ENCODE measurements at regions not wholly inside any gene's neighbourhood (a gene's known extent, or its start where the extent isn't known, plus 50 kb on each side); places are given as distances from the start of the nearest gene placed in this dataset.

DNA sequence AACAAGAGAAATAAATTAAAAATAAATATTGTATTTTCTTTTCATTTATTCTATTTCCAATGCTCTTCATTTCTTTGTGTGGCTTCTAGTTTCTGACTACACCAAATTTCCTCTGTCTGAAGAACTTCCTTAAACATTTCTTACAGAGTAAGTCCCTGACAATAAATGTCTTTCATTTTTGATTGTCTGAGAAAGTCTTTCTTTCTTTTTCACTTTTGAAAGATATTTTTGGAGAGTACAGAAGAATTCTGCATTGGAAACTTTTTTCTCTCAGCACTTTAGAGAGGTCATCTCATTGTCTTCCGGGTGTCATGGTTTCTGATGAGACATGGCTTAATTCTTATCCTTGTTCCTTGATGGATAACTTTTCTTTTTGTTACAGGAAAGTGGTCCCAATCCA lies 119.6 kb downstream of the MOBP start:
- H3K27me3 ChIP-seq = no peaks in the 10 kb centered on the region
- H3K4me1 ChIP-seq = no peaks in the 10 kb centered on the region
- no peak for DNase-seq
- H3K36me3 ChIP-seq = no peaks in the 10 kb centered on the region
- H3K9me3 ChIP-seq = no peaks in the 10 kb centered on the region
- no peak overlapping the region for H3K4me3 ChIP-seq
- TF ChIP-seq, protein P1, sequence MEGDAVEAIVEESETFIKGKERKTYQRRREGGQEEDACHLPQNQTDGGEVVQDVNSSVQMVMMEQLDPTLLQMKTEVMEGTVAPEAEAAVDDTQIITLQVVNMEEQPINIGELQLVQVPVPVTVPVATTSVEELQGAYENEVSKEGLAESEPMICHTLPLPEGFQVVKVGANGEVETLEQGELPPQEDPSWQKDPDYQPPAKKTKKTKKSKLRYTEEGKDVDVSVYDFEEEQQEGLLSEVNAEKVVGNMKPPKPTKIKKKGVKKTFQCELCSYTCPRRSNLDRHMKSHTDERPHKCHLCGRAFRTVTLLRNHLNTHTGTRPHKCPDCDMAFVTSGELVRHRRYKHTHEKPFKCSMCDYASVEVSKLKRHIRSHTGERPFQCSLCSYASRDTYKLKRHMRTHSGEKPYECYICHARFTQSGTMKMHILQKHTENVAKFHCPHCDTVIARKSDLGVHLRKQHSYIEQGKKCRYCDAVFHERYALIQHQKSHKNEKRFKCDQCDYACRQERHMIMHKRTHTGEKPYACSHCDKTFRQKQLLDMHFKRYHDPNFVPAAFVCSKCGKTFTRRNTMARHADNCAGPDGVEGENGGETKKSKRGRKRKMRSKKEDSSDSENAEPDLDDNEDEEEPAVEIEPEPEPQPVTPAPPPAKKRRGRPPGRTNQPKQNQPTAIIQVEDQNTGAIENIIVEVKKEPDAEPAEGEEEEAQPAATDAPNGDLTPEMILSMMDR (IDR thresholded peaks at IDR 0.05) = no peak
- no peak for TF ChIP-seq POLR2A (IDR thresholded peaks at IDR 0.05)
- no peak overlapping the region for H3K27ac ChIP-seq

DNA sequence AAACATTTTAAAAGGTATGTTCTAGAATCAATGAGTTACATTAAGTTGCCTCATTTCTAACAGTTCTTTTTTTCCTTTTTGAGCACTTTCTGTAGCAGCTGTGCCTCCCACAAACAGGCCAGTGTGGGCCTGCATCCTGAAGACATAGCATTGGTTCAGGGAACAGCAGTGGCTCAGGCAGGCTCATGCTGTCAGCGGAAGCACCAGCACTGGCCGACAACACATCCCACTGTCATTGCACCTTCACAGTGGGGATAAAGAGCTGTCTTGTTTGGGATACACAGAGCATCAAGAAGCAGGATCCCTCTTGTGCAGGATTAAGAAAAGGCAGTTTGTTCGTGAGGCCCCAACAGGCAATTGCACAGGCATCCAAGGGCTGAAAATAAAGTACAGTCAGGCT lies 123.3 kb downstream of the MOBP start:
- no peak overlapping the region for H3K4me3 ChIP-seq
- H3K9me3 ChIP-seq = no peaks in the 10 kb centered on the region
- no peaks in the 10 kb centered on the region for H3K4me1 ChIP-seq
- no peak for TF ChIP-seq POLR2A (IDR thresholded peaks at IDR 0.05)
- TF ChIP-seq, protein P1 (IDR thresholded peaks at IDR 0.05) = no peak
- H3K27me3 ChIP-seq = no peaks in the 10 kb centered on the region
- H3K27ac ChIP-seq = no peak overlapping the region
- no peak for DNase-seq
- no peaks in the 10 kb centered on the region for H3K36me3 ChIP-seq

DNA sequence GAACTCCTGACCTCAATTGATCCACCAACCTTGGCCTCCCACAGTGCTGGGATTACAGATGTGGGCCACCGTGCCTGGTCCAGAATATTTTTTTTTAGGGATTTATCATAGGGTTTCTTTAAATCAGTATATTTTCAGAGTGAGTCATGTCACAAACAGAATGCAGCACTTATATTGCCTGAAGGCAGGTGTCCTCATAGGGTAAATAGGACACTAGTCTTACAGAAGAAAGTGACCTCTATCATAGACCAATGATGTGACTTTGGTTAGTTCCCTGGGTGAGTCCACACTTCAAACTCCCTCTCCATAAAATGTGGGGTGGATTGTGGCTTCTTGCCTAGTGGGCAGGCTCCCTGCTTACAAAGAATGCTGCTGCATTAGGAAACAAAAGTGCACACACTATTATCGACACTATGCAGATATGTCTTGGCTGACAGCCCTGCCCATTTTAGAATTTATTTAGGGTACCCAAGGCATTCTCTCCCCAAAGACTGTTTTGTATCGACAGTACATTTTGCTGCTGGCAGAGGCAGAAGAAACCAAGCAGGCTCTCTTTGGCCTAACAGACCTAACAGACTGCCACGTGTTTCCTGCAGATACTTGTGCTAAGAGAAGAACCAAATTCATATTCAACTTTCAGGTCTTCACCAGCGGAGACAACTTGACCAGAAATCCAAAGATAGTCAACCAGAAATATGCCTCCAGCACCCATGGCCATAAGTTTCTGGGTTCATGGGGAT lies 125.0 kb downstream of the MOBP start:
- no peaks in the 10 kb centered on the region for H3K9me3 ChIP-seq
- no peaks in the 10 kb centered on the region for H3K36me3 ChIP-seq
- no peak overlapping the region for H3K27ac ChIP-seq
- no peak overlapping the region for H3K4me3 ChIP-seq
- no peak for DNase-seq
- H3K27me3 ChIP-seq = no peaks in the 10 kb centered on the region
- H3K4me1 ChIP-seq = no peaks in the 10 kb centered on the region
- TF ChIP-seq POLR2A (IDR thresholded peaks at IDR 0.05) = no peak
- TF ChIP-seq, protein P1 (IDR thresholded peaks at IDR 0.05) = no peak

DNA sequence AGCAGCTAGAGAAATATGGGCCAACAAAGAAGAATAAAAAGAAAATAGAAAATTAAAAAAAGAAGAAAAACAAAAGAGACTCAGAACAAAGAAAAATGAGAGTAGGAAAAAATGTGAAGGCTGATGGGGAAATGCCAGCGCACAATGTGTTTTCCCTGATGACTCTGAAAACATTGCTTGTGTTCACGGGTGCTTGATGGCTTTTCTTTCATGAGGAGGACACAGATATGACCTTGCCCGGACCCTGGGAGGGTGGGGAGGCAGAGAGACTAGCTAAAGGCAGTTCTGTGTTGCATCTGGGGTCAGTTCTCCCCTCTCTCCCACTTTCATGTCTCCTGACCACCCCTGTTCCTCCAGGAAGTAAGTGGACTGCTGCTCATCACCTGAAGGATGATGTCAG lies 125.9 kb downstream of the MOBP start:
- DNase-seq = no peak
- H3K27me3 ChIP-seq = no peaks in the 10 kb centered on the region
- no peaks in the 10 kb centered on the region for H3K4me1 ChIP-seq
- H3K27ac ChIP-seq = no peak overlapping the region
- H3K36me3 ChIP-seq = no peaks in the 10 kb centered on the region
- no peak overlapping the region for H3K4me3 ChIP-seq
- TF ChIP-seq POLR2A (IDR thresholded peaks at IDR 0.05) = no peak
- TF ChIP-seq, protein P1 (IDR thresholded peaks at IDR 0.05) = no peak
- no peaks in the 10 kb centered on the region for H3K9me3 ChIP-seq

DNA sequence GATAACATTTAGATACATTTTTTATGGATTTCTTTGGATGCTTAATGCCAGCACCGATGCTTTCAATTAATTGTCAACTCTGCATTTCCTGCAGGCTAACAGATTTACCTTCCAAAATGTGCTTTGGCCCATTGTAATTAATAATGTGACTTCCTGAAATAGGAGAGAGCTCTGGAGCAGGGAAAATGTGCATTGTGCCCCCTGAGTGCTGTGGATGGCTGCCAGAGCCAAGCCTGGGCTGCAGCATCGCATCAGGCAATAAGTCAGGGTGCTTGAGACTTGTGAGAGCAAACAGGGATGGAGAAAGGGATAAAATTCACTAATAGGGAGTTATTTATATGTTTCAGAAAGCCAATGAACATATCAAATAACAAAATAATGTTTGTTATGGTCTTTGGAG lies 133.8 kb downstream of the MOBP start:
- H3K27me3 ChIP-seq = no peaks in the 10 kb centered on the region
- DNase-seq = no peak
- no peak overlapping the region for H3K4me3 ChIP-seq
- no peaks in the 10 kb centered on the region for H3K4me1 ChIP-seq
- no peaks in the 10 kb centered on the region for H3K9me3 ChIP-seq
- H3K27ac ChIP-seq = no peak overlapping the region
- TF ChIP-seq POLR2A (IDR thresholded peaks at IDR 0.05) = no peak
- TF ChIP-seq, protein P1 (IDR thresholded peaks at IDR 0.05) = no peak
- H3K36me3 ChIP-seq = no peaks in the 10 kb centered on the region

DNA sequence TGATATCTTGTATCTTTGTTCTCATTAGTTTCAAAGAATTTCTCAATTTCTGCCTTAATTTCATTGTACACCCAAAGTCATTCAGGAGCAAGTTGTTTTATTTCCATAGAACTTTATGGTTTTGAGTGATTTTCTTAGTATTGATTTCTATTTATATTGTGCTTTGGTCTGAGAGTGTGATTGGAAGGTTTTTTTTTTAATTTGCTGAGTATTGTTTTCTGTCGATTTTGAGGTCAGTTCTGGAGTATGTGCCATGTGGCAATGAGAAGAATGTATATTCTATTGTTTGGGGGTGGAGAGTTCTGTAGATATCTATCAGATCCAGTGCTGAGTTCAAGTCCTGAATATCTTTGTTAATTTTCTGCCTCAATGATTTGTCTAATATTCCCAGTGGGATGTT lies 138.4 kb downstream of the MOBP start:
- Histone ChIP-seq H3K4me1 (no peaks in the 10 kb centered on the region), H3K27ac (no peak overlapping the region), H3K27me3 (no peaks in the 10 kb centered on the region), H3K4me3 (no peak overlapping the region), H3K9me3 (no peaks in the 10 kb centered on the region), H3K36me3 (no peaks in the 10 kb centered on the region)
- TF ChIP-seq, protein P1 (IDR thresholded peaks at IDR 0.05) = no peak
- TF ChIP-seq POLR2A (IDR thresholded peaks at IDR 0.05) = no peak
- DNase-seq = no peak

Data from Peyer's patch (tissue), 4 donors.